SU-DHL-6 (cell line): ENCODE measurements at regions not wholly inside any gene's neighbourhood (a gene's known extent, or its start where the extent isn't known, plus 50 kb on each side); places are given as distances from the start of the nearest gene placed in this dataset.
"Not testable (repeated sequence)": the region's sequence is repeated elsewhere in the genome, so short reads cannot be mapped to it uniquely, and the experiment has no call there.

Experiments
- H2AFZ ChIP-seq: fragments of 200-600 bp; sonication (generic); 2 replicates; pipeline ENCODE4 v1.6.1; 2014; ENCODE audit warnings: low read depth, mild to moderate bottlenecking, moderate library complexity, mixed read lengths, antibody characterized with exemption, low read length; ENCODE audit not compliant: severe bottlenecking
- H3F3A ChIP-seq: fragments of 200-600 bp; shearing (Covaris generic); 2 replicates; pipeline ENCODE4 v1.6.0; 2016; ENCODE audit warnings: antibody characterized with exemption, mild to moderate bottlenecking; ENCODE audit not compliant: insufficient read depth
- H3K27ac ChIP-seq: fragments of 200-600 bp; sonication (generic); 2 replicates; pipeline ENCODE4 v1.5.1; 2016; ENCODE audit warnings: low read depth, mild to moderate bottlenecking, low read length, moderate library complexity, mixed read lengths
- H3K27me3 ChIP-seq: fragments of 200-600 bp; sonication (generic), shearing (Covaris generic); 2 replicates; pipeline ENCODE4 v1.6.0; 2014; ENCODE audit warnings: mild to moderate bottlenecking, low read length
- H3K36me3 ChIP-seq: fragments of 200-600 bp; sonication (generic); 2 replicates; pipeline ENCODE4 v1.6.1; 2014; ENCODE audit warnings: mild to moderate bottlenecking, low read length, mixed read lengths
- H3K4me2 ChIP-seq: fragments of 300-600, 200-600 bp; shearing (Covaris generic), sonication (generic); 2 replicates; pipeline ENCODE4 v1.6.0; 2014; ENCODE audit warnings: low read length, low read depth, mild to moderate bottlenecking; ENCODE audit not compliant: poor library complexity, severe bottlenecking
- H3K4me3 ChIP-seq: fragments of 200-600 bp; sonication (generic); 2 replicates; pipeline ENCODE4 v1.5.1; 2014; ENCODE audit warnings: antibody characterized with exemption, low read length, mild to moderate bottlenecking, mixed read lengths; ENCODE audit not compliant: insufficient read depth, poor library complexity, severe bottlenecking
- H3K79me2 ChIP-seq: fragments of 200-600 bp; sonication (generic); 2 replicates; pipeline ENCODE4 v1.6.1; 2014; ENCODE audit warnings: mild to moderate bottlenecking, low read length, moderate library complexity; ENCODE audit not compliant: insufficient read depth
- H3K9ac ChIP-seq: fragments of 200-600 bp; sonication (generic); 2 replicates; pipeline ENCODE4 v1.7.0; 2014; ENCODE audit warnings: mild to moderate bottlenecking, low read length
- H3K9me2 ChIP-seq: fragments of 200-600 bp; sonication (generic); replicated peaks from 2 replicates; pipeline ENCODE4 v1.6.1; 2014; ENCODE audit warnings: low read length; ENCODE audit not compliant: insufficient read depth
- H3K9me3 ChIP-seq: fragments of 200-600 bp; sonication (generic); 2 replicates; pipeline ENCODE4 v1.6.1; 2014; ENCODE audit warnings: low read length, mixed read lengths; ENCODE audit not compliant: insufficient read depth
- H4K20me1 ChIP-seq: fragments of 200-600 bp; sonication (generic); 2 replicates; pipeline ENCODE4 v1.6.1; 2014; ENCODE audit warnings: low read depth, mild to moderate bottlenecking, antibody characterized with exemption, low read length, moderate library complexity, mixed read lengths
- EZH2phosphoT487 ChIP-seq: fragments of 200-600 bp; sonication (generic), shearing (Covaris generic); conservative IDR thresholded peaks from 2 replicates; pipeline ENCODE4 v1.6.1; 2018; ENCODE audit warnings: mild to moderate bottlenecking, antibody characterized with exemption, low read length, moderate library complexity, mixed read lengths
- TF ChIP-seq, protein P1 (sequence below): fragments of 200-600 bp; sonication (generic); IDR thresholded peaks from one replicate; pipeline ENCODE4 v1.5.1; 2017; ENCODE audit warnings: antibody characterized with exemption, mild to moderate bottlenecking, low read length, moderate library complexity; ENCODE audit not compliant: insufficient read depth, poor library complexity, severe bottlenecking

DNA sequence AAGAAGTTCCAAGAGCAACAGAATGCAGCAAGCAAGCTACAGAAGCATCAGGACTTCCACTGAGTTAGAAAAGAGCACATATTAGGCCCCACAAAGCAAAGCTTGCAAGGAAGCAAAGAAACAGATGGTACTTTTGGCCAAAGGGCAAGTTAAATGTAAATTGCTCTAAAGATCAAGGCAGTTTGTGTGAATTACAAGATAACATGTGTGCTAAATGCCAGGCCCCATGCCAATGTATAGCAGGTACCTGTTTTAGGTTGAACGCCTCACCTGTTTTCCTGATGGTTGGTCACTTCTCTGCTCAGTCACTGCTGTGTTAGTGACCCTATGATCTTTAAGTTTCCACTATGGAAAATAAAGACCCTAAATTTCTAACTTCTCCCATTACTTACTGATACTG, 606.5 kb upstream of the GYPC start:
- H3K4me2 ChIP-seq = no peak overlapping the region
- H3K79me2 ChIP-seq = no peaks in the 10 kb centered on the region
- no peaks in the 10 kb centered on the region for H3F3A ChIP-seq
- H3K4me3 ChIP-seq = no peak overlapping the region
- H3K27ac ChIP-seq = no peak overlapping the region
- H4K20me1 ChIP-seq = no peaks in the 10 kb centered on the region
- no peaks in the 10 kb centered on the region for H3K36me3 ChIP-seq
- TF ChIP-seq EZH2phosphoT487 = no peak
- TF ChIP-seq, protein P1, sequence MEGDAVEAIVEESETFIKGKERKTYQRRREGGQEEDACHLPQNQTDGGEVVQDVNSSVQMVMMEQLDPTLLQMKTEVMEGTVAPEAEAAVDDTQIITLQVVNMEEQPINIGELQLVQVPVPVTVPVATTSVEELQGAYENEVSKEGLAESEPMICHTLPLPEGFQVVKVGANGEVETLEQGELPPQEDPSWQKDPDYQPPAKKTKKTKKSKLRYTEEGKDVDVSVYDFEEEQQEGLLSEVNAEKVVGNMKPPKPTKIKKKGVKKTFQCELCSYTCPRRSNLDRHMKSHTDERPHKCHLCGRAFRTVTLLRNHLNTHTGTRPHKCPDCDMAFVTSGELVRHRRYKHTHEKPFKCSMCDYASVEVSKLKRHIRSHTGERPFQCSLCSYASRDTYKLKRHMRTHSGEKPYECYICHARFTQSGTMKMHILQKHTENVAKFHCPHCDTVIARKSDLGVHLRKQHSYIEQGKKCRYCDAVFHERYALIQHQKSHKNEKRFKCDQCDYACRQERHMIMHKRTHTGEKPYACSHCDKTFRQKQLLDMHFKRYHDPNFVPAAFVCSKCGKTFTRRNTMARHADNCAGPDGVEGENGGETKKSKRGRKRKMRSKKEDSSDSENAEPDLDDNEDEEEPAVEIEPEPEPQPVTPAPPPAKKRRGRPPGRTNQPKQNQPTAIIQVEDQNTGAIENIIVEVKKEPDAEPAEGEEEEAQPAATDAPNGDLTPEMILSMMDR = no peak
- no peaks in the 10 kb centered on the region for H3K9me2 ChIP-seq
- H3K9ac ChIP-seq = no peak overlapping the region
- H3K9me3 ChIP-seq = no peaks in the 10 kb centered on the region
- no peaks in the 10 kb centered on the region for H3K27me3 ChIP-seq
- H2AFZ ChIP-seq = no peak overlapping the region

DNA sequence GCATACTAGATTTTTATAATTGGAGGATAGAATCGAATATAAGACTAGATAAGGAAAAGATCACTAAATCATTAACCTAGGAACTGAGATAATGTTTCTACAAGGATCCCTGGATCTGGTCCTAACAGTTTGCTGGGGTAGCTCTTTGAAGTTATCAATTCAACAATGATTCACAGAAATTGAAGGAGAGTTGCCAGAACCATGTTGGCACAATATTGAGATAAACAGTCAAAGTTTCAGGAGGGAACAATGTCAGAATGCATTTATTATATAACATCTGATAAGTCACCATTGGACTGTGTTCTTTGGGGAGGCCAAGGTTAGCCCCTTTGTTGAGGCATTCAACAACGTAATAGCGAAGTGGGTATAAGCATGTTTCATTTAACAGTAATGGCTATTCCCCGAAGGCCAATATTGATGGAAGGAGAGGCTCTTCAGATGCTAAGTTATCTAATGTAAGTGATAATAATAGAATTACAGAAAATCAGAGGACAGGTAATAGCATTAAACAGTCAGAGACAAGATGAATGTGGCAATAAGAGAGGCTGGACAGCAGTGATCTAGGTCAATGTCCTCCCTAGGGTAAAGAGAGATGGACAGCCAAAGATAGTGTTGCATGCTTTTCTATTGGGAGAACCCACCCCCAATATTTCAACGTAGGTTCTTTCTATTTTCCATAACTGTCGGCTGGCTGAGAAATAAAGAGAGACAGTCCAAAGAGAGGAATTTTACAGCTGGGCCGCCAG, 604.8 kb upstream of the GYPC start:
- Histone ChIP-seq H2AFZ (no peak overlapping the region), H4K20me1 (no peaks in the 10 kb centered on the region), H3F3A (no peaks in the 10 kb centered on the region), H3K9me3 (no peaks in the 10 kb centered on the region), H3K27ac (no peak overlapping the region), H3K27me3 (no peaks in the 10 kb centered on the region), H3K9me2 (no peaks in the 10 kb centered on the region), H3K36me3 (no peaks in the 10 kb centered on the region), H3K4me3 (no peak overlapping the region), H3K9ac (no peak overlapping the region), H3K79me2 (no peaks in the 10 kb centered on the region), H3K4me2 (no peak overlapping the region)
- TF ChIP-seq, protein P1 = no peak
- TF ChIP-seq EZH2phosphoT487 = no peak

DNA sequence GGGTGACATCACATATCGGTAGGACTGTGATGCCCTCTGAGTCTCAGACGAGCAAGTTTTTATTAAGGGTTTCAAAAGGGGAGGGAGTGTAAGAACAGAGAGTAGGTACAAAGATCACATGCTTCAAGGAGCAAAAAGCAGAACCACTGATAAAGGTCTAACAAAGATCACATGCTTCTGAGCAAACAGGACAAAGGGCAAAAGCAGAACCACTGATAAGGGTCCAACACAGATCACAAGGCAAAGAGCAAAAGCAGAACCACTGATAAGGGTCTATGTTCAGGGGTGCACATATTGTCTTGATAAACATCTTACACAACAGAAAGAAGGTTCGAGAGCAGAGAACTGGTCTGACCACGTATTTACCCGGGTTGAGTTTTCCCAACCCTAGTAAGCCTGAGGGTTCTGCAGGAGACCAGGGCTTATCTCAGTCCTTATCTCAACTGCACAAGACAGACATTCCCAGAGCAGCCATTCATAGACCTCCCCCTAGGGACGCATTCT, 604.2 kb upstream of the GYPC start:
- not testable (repeated sequence) for H3K36me3 ChIP-seq, H3K9ac ChIP-seq, H4K20me1 ChIP-seq, H3F3A ChIP-seq, H3K27ac ChIP-seq, H3K9me3 ChIP-seq, H3K27me3 ChIP-seq, H3K4me2 ChIP-seq, H2AFZ ChIP-seq, H3K4me3 ChIP-seq, H3K79me2 ChIP-seq, H3K9me2 ChIP-seq

DNA sequence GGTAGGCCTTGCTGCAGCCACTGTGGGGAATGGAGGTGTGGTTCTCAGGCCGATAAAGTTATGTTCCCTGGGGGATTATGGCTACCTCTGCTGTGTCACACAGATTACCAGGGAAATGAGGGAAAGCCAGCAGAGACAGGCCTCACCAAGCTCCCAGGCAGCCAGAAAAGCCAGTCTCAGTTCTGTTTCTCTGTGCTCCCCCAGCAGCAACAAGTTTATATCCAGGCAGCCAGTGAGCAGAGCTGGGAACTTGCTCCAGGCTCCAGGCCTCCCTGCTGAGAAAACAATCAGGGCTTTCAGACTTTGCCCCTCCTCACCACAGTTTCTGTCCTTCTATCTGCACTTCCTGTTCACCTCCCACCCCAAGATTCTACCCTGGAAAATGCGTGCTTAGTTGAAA, 596.6 kb upstream of the GYPC start:
- H2AFZ ChIP-seq = no peak overlapping the region

More for the DNA sequence above, 596.6 kb upstream of the GYPC start:
- no peak overlapping the region for H3K4me3 ChIP-seq
- H3K36me3 ChIP-seq = no peaks in the 10 kb centered on the region
- H3F3A ChIP-seq = no peaks in the 10 kb centered on the region
- no peaks in the 10 kb centered on the region for H3K9me3 ChIP-seq
- no peak for TF ChIP-seq EZH2phosphoT487
- TF ChIP-seq, protein P1 = no peak
- no peaks in the 10 kb centered on the region for H3K9me2 ChIP-seq
- no peak overlapping the region for H3K4me2 ChIP-seq
- H3K27me3 ChIP-seq = no peaks in the 10 kb centered on the region
- no peaks in the 10 kb centered on the region for H4K20me1 ChIP-seq
- H3K27ac ChIP-seq = no peak overlapping the region
- H3K9ac ChIP-seq = no peak overlapping the region
- H3K79me2 ChIP-seq = no peaks in the 10 kb centered on the region
